IMR-90 (cell line): ENCODE measurements at regions not wholly inside any gene's neighbourhood (a gene's known extent, or its start where the extent isn't known, plus 50 kb on each side); places are given as distances from the start of the nearest gene placed in this dataset.

Experiments used
- ATAC-seq: fragments of 200-7000 bp; cut with Tn5 transposase; 2 replicates; pipeline ENCODE4 v1.9.1; 2020; ENCODE audit warnings: low read depth, mild to moderate bottlenecking, moderate library complexity
- BruUV-seq: library from RNA; stranded (reverse); fragments of 400-500 nt; replicated peaks from 2 replicates; lab custom pipeline; 2021; lab: Mats Ljungman, UMichigan
- CTCF ChIA-PET: fragments of 300-600 bp; formaldehyde crosslinking; extraction: SDS; loops from one replicate; lab custom pipeline; 2021; ENCODE audit warnings: antibody characterized with exemption; lab: Yijun Ruan, JAX
- POLR2A ChIA-PET: fragments of 300-600 bp; sonication (Branson Sonifier 250); formaldehyde crosslinking; loops from one replicate; lab custom pipeline; 2022; ENCODE audit warnings: antibody characterized with exemption; ENCODE audit not compliant: unreplicated experiment; lab: Charles Lee
- DNase-seq: peaks from one replicate; pipeline ENCODE4 v3.0.0; 2013
- H2AFZ ChIP-seq: replicated peaks from 2 replicates; pipeline ENCODE3; 2013; ENCODE audit warnings: low read length, mild to moderate bottlenecking; ENCODE audit not compliant: poor library complexity
- H2AK5ac ChIP-seq: 2 replicates; pipeline ENCODE4 v1.6.1; 2013; ENCODE audit warnings: low read depth, low read length, inconsistent platforms
- H2AK9ac ChIP-seq: replicated peaks from 2 replicates; pipeline ENCODE3; 2013; ENCODE audit warnings: mild to moderate bottlenecking, low read depth, low read length, moderate library complexity; ENCODE audit not compliant: poor library complexity
- H2BK120ac ChIP-seq: 2 replicates; pipeline ENCODE4 v1.6.1; 2013; ENCODE audit warnings: low read depth, low read length, inconsistent platforms
- H2BK15ac ChIP-seq: 3 replicates; pipeline ENCODE4 v1.6.1; 2013; ENCODE audit warnings: low read depth, low read length, inconsistent platforms
- H2BK20ac ChIP-seq: 2 replicates; pipeline ENCODE4 v1.6.1; 2013; ENCODE audit warnings: low read depth, mild to moderate bottlenecking, inconsistent platforms, low read length, moderate library complexity
- H2BK5ac ChIP-seq: 2 replicates; pipeline ENCODE4 v1.6.1; 2013; ENCODE audit warnings: mild to moderate bottlenecking, low read depth, low read length, inconsistent platforms; ENCODE audit not compliant: poor library complexity, severe bottlenecking
- H3K14ac ChIP-seq: replicated peaks from 2 replicates; pipeline ENCODE4 v1.6.1; 2013; ENCODE audit warnings: low read depth, low read length, inconsistent platforms
- H3K18ac ChIP-seq: 2 replicates; pipeline ENCODE4 v1.6.1; 2013; ENCODE audit warnings: low read depth, low read length, control low read depth
- H3K23ac ChIP-seq: 2 replicates; pipeline ENCODE4 v1.6.1; 2013; ENCODE audit warnings: low read depth, low read length, inconsistent platforms
- H3K27ac ChIP-seq: 2 replicates; pipeline ENCODE4 v1.5.1; 2013; ENCODE audit warnings: mild to moderate bottlenecking, control low read depth, low read length; ENCODE audit not compliant: insufficient read depth
- H3K27me3 ChIP-seq: 2 replicates; pipeline ENCODE4 v1.6.1; 2013; ENCODE audit warnings: low read length; ENCODE audit not compliant: control insufficient read depth, insufficient read depth
- H3K36me3 ChIP-seq: 2 replicates; pipeline ENCODE4 v1.6.1; 2013; ENCODE audit warnings: low read length, mixed read lengths; ENCODE audit not compliant: control insufficient read depth, insufficient read depth
- H3K4ac ChIP-seq: 2 replicates; pipeline ENCODE4 v1.6.1; 2013; ENCODE audit warnings: low read depth, low read length, inconsistent platforms
- H3K4me1 ChIP-seq: 2 replicates; pipeline ENCODE4 v1.6.1; 2013; ENCODE audit warnings: low read length, mixed read lengths; ENCODE audit not compliant: control insufficient read depth, insufficient read depth
- H3K4me2 ChIP-seq: 2 replicates; pipeline ENCODE4 v1.6.1; 2013; ENCODE audit warnings: low read depth, mild to moderate bottlenecking, control low read depth, low read length, moderate library complexity
- H3K4me3 ChIP-seq: 2 replicates; pipeline ENCODE4 v1.5.1; 2013; ENCODE audit warnings: low read depth, mild to moderate bottlenecking, control low read depth, low read length, moderate library complexity; ENCODE audit not compliant: insufficient read depth
- H3K56ac ChIP-seq: 2 replicates; pipeline ENCODE4 v1.6.1; 2013; ENCODE audit warnings: low read length, inconsistent platforms; ENCODE audit not compliant: insufficient read depth; ENCODE audit errors: extremely low read depth
- H3K79me1 ChIP-seq, 2 experiments: 2 replicates each; pipeline ENCODE4 v1.6.1; 2013; ENCODE audit warnings: low read length in 2 of 2, inconsistent platforms in 1 of 2, low read depth in 1 of 2
- H3K9ac ChIP-seq: 2 replicates; pipeline ENCODE4 v1.6.1; 2013; ENCODE audit warnings: low read depth, low read length, control low read depth
- H3K9me1 ChIP-seq: 2 replicates; pipeline ENCODE4 v1.6.1; 2013; ENCODE audit warnings: low read length, inconsistent platforms; ENCODE audit not compliant: insufficient read depth
- H3K9me3 ChIP-seq: 2 replicates; pipeline ENCODE4 v1.6.1; 2013; ENCODE audit warnings: low read length; ENCODE audit not compliant: control insufficient read depth, insufficient read depth
- H4K20me1 ChIP-seq: 2 replicates; pipeline ENCODE4 v1.6.1; 2013; ENCODE audit warnings: low read length, inconsistent platforms; ENCODE audit not compliant: insufficient read depth
- H4K5ac ChIP-seq: 2 replicates; pipeline ENCODE4 v1.6.1; 2013; ENCODE audit warnings: mild to moderate bottlenecking, low read depth, low read length, control low read depth
- H4K8ac ChIP-seq, 2 experiments: 2 replicates each; pipeline ENCODE4 v1.6.1; 2013; ENCODE audit warnings: low read depth in 2 of 2, low read length in 2 of 2, control low read depth in 1 of 2, inconsistent platforms in 1 of 2
- H4K91ac ChIP-seq: 2 replicates; pipeline ENCODE4 v1.6.1; 2013; ENCODE audit warnings: low read depth, low read length, inconsistent platforms; ENCODE audit not compliant: insufficient read depth
- BHLHE40 ChIP-seq: fragments of 150-350 bp; IDR thresholded peaks from 2 replicates; pipeline ENCODE4 v1.6.1; 2016; ENCODE audit warnings: mild to moderate bottlenecking, low read depth, low read length
- MAZ ChIP-seq: IDR thresholded peaks from 2 replicates; pipeline ENCODE4 v1.6.1; 2012; ENCODE audit warnings: low read depth, mild to moderate bottlenecking, low read length, improper control_type of control experiment, moderate library complexity, borderline replicate concordance
- RFX5 ChIP-seq: IDR thresholded peaks from 2 replicates; pipeline ENCODE4 v1.8.0; 2012; ENCODE audit warnings: low read depth, mild to moderate bottlenecking, low read length, moderate library complexity
- WGBS, 2 experiments: methylation state at CpG; one replicate each; pipeline versions ENCODE4 v1.1.5 to v1.1.7; 2013; ENCODE audit warnings: missing lambda C conversion rate in 2 of 2; ENCODE audit not compliant: insufficient read length in 1 of 2; ENCODE audit errors: extremely low coverage in 2 of 2; 5-methylcytosine and 5-hydroxymethylcytosine counted together
- dilution Hi-C: fragments of 300-500 bp; cut with HindIII; formaldehyde crosslinking; loops from one replicate; pipeline ENCODE4 v1.14.3; 2018; ENCODE audit warnings: low sequenced_read_pairs; ENCODE audit not compliant: unreplicated experiment
- in situ Hi-C: fragments of 300-500 bp; cut with MboI; formaldehyde crosslinking; loops from 3 replicates; pipeline ENCODE4 v1.14.3; 2019; ENCODE audit warnings: low sequenced_read_pairs, inconsistent platforms, mixed read lengths
- intact Hi-C: fragments of 100-400 bp; cut with micrococcal nuclease; formaldehyde crosslinking; loops from 2 replicates; pipeline ENCODE4 v1.10.0; 2022

GRCh38 chr2:129810521-129810920 lies 168.9 kb upstream of the RAB6C start:
- Histone ChIP-seq H3K4me2 (no peak overlapping the region), H3K4me1 (no peaks in the 10 kb centered on the region), H3K27ac (no peak overlapping the region), H2AK5ac (no peak overlapping the region), H4K20me1 (no peaks in the 10 kb centered on the region), H3K56ac (no peak overlapping the region), H2AFZ (no peak overlapping the region), H3K79me1 (no peaks in the 10 kb centered on the region), H2BK120ac (no peak overlapping the region), H3K9ac (no peak overlapping the region), H2AK9ac (no peak overlapping the region), H4K5ac (no peak overlapping the region), H3K14ac (no peak overlapping the region), H3K27me3 (no peaks in the 10 kb centered on the region), H3K9me3 (peaks cover 2% of the 10 kb centered on the region; the same call in 1 of the 2 replicates), H4K91ac (no peak overlapping the region), H4K8ac (no peak overlapping the region), H3K9me1 (no peaks in the 10 kb centered on the region), H3K36me3 (no peaks in the 10 kb centered on the region), H3K23ac (no peak overlapping the region), H2BK15ac (no peak overlapping the region), H3K18ac (no peak overlapping the region), H2BK20ac (no peak overlapping the region), H3K4me3 (no peak overlapping the region), H3K4ac (no peak overlapping the region), H2BK5ac (no peak overlapping the region)
- ChIA-PET CTCF (no interaction called here), POLR2A (no interaction called here)
- no TSS peak for BruUV-seq
- no CpG with 5 or more reads among the region's 3 CpGs for WGBS, 2 experiments
- in situ Hi-C loops: no loop called here
- dilution Hi-C loops: no loop called here
- ATAC-seq: no peak
- intact Hi-C loops: no loop called here
- no peak for DNase-seq
- TF ChIP-seq BHLHE40 (no peak), MAZ (no peak), RFX5 (no peak)
